ENCODE measurements at regions not wholly inside any gene's neighbourhood (a gene's known extent, or its start where the extent isn't known, plus 50 kb on each side); places are given as distances from the start of the nearest gene placed in this dataset.
A peak's percentile ranks its signal among the peaks of the same experiment; 100 is the strongest.
"Not testable (repeated sequence)": the region's sequence is repeated elsewhere in the genome, so short reads cannot be mapped to it uniquely, and the experiment has no call there.

DNA sequence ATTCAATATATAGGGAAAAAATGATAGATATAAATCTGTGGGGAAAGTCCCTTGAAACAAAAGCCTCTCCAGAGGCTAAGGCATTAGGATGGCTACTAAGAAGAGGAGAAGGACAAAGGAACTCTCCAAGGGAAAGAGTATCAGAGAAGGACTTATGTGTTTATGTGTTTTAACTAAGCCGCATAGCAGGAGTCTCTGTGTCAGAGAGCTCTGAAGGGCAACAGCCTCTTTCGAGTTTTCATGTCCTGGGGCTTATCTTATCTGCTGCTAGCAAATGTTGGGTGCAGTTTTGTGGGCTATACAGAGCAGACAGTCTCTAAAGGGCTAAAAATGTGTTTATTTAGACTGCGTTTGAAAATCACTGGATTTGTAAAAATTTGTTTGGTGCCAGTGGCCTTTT lies 1145.6 kb upstream of the DIAPH2 start:
- DNase-seq: no peak
- intact Hi-C loops (cut with DNase I): no loop called here

DNA sequence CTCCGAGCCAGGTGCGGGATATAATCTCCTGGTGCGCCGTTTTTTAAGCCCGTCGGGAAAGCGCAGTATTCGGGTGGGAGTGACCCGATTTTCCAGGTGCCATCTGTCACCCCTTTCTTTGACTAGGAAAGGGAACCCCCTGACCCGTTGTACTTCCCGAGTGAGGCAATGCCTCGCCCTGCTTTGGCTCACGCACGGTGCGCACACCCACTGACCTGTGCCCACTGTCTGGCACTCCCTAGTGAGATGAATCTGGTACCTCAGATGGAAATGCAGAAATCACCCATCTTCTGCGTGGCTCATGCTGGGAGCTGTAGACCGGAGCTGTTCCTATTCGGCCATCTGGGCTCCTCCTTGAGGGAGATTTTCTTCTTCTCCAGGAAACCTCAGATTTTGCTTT lies 1135.1 kb upstream of the DIAPH2 start:
- DNase-seq; intact Hi-C loops (cut with DNase I): not testable (repeated sequence)

DNA sequence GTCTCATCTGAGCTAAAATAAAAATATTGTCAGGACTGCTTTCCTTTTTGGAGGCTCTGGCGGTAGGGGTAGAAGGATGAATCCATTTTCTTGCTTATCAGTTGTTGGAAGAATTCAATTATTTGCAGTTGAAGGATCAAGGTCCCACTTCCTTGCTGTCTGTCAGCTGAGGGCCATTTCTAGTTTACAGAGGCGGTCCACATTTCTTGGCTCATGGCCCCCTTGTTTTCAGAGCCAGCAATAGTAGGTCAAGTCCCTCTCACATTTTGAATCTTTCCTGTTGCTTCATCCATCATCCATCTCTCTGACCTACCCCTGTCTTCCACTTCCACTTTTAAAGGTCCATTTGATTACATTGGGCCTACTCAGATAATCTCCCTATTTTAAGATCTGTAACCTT lies 1099.3 kb upstream of the DIAPH2 start:
- no peak for DNase-seq
- intact Hi-C loops (cut with DNase I): no loop called here

DNA sequence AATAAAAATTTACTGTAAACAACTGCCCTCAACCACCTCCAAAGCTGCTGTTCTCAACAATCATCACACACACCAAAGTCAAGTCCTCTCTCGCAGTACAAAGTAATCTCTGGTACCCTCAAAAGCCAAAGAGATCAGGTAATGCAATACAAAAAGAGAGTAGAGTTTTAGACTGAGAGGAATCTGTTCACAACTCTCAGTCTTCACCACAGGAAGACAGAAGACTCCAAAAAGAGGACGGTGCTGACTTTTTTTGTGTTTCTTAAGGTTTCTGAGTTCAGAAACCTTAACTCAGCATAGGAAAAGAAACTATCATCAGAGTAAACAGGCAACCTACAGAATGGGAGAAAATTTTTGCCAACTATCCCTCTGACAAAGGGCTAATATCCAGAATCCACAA lies 1072.3 kb upstream of the DIAPH2 start:
- intact Hi-C loops (cut with DNase I): no loop called here
- no peak for DNase-seq

DNA sequence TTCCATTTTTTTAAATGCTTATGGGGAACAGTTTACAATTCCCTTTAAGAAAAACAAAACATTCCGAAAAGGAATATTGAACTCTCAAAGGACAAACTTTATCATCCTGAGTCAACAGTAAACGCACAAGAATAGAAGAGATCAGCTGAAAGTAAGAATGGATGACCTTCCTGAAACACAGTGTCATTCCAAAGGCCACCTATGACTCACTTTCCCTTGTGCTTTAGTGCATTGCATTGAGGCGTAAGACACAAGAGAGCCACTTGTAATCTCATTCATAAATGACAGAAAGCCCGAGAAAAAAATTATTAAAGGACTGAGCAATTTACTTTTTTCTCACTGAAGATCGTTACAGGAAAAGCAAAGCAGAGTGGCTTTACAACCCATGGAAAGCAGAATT lies 1062.4 kb upstream of the DIAPH2 start:
- intact Hi-C loops (cut with DNase I): no loop called here
- DNase-seq: no peak

DNA sequence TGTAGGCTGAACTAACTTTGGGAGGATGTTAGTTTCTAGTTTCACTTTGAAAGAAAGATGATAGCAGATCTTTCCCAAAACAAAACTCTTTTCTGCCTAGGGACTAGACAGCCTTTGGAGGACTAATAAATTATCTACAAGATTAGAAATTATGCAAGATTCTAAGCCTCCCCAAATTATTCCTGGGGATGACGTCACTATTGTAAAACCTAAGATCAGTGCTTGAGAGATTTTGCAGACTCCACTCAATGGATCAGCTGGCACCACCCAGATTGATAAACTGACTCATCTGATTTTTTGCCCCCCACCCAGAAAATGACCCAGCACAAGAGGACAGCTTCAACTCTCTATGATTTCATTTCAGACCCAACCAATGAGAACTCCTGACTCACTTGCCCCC lies 1057.9 kb upstream of the DIAPH2 start:
- no peak for DNase-seq
- intact Hi-C loops (cut with DNase I): no loop called here

DNA sequence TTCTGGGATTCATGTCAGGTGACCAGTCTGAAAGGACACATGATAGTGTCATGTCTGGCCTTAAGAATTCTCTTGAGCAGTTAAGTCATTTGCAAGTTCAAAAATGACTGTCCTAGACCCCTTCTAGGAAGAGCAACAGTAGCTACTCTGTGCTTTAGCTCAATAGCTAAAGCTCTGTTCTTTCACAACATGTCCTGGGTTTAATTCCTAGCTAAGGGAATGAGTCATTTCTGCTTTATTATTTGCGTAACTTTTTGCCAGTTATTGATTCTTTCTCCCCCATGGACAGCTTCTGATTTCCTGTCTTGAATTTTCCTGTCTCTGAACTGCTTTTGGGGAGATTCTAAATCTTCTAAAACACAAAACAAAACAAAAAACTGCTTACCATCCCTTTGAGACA lies 1055.8 kb upstream of the DIAPH2 start:
- no peak for DNase-seq
- intact Hi-C loops (cut with DNase I): no loop called here

DNA sequence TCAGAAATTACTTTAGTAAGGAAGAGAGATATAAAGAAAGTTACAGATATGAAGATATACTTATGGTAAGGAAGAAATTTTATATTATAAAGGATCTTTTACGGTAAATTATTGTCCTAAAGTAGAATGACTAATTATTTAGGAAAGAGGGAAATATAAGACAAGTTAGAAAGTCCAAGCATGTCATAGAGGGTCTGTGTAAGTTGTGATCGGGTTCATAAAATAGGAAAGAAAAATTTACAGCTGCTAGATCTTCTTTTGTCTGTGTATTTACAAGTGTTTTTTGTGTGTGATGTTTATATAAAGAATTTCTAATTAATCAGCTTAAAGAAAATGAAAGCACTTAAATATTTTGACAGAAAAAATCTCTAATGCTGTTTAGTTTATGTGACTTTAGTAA lies 1054.9 kb upstream of the DIAPH2 start:
- no peak for DNase-seq
- intact Hi-C loops (cut with DNase I): no loop called here

DNA sequence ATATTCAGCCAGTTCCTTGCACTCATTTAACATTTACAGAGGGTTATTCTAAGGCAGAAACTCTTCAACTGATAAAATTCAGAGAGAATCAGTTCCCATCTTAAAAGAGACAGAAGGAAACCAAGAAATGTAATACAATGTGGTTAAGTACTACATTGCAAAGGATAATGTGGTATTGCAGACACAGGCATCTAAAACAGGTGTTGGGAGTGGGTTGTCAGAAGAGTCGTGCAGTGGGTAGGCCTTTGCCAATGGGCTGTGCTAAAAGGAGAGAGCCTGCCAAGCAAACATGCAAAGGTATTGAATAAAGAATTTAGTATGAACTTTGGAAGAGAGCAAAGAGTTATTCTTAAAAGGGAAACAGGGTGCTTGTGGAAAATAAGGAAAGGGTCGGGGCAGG lies 1044.4 kb upstream of the DIAPH2 start:
- no peak for DNase-seq
- intact Hi-C loops (cut with DNase I): no loop called here

DNA sequence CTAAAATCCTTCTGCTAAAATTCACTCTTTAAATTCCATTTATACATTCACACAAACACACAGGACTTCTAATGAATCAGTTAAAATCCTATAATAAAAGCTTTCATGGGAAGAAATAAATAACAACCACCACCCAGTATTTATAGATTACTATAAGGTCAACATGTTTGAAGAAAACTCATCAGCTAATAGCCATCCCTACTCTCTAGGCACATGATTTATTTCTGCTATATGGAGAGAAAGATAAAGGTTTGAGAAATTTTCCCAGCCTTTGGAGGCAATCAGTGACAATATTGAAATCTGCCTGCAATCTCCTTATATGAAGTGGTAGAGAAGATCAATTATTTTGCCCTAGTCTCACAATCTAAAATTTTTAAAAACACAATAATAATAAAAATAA lies 1038.9 kb upstream of the DIAPH2 start:
- no peak for DNase-seq
- intact Hi-C loops (cut with DNase I): no loop called here

DNA sequence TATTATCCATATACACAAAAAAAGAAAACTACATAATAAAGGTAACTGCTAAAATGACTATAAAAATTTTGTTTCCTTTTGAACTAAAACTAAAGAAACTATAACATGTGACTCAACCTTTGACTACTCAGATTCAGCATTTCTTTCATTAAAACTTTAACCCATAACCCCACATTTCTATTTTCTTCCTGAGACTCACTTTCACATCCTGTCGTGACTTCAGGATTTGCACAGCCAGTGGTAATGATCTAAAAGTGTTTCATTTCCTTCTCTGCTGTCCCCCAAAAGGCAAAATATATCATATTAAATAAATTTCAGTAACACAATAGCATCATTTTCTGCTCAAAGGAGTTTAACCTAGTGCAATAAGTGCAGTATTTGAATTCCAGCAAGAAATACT lies 1022.4 kb upstream of the DIAPH2 start:
- intact Hi-C loops (cut with DNase I): no loop called here
- DNase-seq: no peak

DNA sequence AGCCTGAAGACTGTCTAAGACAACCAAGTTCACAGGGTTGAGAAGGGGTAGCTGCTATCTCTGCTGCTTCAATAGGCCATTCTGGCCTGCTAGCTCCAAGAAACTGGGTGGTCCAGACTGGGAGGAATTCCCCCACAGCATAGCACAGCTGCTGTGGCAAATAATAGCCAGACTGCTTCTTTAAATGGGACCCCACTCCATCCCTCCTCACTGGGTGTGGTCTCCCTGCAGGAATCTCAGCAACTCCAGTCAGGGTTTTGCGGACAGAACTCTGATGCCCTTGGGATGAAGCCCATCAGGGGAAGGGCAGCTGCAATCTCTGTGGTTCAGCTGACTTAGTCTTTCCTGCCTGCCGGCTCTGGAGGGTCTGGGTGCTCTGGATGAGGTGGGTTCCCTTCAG lies 1018.6 kb upstream of the DIAPH2 start:
- intact Hi-C loops (cut with DNase I): no loop called here
- no peak for DNase-seq

DNA sequence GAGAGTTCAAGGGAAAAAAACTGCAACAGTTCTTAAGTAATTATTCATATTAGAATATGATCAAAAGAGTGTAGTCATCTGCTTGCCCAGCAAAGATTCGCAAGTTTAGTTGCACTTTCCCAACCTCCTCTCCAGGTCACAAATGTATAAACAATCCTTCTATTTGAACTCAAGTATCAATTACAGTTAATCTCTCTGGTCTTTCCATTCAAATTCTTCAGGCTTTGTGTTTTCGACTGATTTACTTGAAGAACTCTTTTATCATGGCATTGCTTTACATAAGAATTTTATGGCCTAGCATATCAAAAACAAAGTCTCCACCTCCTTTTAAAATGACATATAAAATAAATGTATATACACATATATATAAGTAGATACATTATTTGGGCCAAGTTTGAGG lies 1009.6 kb upstream of the DIAPH2 start:
- intact Hi-C loops (cut with DNase I): no loop called here
- no peak for DNase-seq

DNA sequence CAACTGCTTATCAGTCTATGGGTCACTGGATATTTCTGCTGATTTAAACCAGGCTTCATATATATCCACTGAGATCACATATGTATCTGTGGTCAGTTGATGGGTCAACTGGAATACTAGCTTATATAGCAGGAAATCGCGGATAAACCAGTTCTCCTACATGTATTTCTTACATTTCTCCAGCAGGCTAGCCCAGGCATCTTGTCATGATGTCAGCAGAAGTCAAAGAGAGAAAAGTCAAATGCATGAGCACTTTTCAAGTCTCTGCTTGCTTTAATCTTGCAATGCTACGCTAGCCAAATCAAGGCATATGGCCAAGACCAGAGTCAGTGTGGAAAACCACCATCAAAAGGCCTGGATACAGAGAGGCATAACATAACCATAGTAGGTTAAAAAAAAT lies 1008.8 kb upstream of the DIAPH2 start:
- intact Hi-C loops (cut with DNase I): no loop called here
- no peak for DNase-seq

DNA sequence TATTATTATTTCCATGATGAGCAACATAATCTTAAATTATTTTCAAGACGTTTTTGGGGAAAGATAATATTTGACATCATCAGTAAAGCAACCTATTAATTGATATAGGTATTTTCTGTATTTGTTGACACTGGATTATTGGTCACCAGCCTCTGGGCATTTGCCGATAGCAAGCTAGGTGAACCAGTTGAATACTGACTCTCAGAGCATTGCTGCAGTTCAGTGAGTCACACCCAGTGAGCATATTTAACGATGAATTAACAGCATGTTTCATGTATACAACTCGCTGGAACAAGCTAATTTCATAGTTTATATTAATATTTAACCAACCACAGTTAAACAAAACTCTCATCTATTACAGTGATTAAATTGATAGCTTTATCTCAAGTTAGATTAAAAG lies 1006.0 kb upstream of the DIAPH2 start:
- intact Hi-C loops (cut with DNase I): no loop called here

DNA sequence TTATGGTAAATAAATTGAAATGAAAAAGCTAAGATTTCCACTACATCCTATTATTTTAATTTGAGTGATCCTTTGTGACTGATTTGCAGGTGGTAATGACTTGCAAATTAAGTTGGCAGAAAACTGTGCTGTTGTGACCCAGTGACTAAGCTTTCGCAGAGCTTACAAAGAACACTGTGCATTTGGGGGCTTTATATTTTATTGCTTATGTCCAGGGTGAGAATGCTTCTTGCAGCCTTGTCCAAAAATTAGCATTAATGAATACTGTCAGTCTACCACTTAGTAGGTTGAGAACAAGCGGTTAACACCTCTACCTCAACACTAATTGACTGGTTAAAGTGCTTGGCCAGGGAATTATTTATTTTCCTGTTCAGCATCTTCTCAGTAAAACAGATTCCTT lies 991.3 kb upstream of the DIAPH2 start:
- DNase-seq: no peak
- intact Hi-C loops (cut with DNase I): no loop called here

More for the DNA sequence above, 1006.0 kb upstream of the DIAPH2 start:
- no peak for DNase-seq

DNA sequence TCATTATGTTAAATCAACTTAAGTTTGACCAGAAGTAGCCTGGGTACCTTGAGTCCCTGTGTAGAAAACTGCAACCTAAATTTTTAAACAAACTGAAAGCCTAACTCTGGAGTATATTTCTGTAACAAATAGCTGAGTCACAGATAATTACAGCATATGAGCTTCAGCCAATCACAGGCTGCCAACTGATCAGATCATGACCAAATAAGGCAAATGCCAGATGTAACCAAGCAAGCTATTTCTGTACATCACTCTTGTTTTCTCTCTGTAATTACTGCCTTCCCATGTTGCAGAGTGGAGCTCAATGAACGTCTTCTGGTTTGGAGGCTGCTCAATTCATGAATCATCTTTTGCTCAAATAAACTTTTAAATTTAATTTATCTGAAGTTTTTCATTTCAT lies 980.9 kb upstream of the DIAPH2 start:
- DNase-seq: no peak
- intact Hi-C loops (cut with DNase I): no loop called here

DNA sequence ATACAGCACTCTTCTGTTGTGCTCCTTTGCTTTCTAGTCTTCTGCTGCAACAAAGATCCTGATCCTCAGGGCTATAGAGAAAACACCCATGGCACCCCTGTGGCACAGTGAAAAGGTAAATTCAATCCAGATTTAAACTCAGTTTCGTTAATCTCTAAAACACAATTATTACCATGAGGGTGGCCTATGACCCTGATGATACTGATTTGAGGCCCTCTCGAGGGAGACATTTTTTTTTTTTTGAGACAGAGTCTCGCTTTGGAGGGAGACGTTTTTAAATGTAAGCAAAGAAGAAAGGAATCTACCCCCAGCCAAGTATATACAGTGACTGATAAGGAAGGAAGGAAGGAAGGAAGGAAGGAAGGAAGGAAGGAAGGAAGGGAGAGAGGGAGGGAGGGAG lies 967.8 kb upstream of the DIAPH2 start:
- intact Hi-C loops (cut with DNase I): no loop called here
- no peak for DNase-seq

DNA sequence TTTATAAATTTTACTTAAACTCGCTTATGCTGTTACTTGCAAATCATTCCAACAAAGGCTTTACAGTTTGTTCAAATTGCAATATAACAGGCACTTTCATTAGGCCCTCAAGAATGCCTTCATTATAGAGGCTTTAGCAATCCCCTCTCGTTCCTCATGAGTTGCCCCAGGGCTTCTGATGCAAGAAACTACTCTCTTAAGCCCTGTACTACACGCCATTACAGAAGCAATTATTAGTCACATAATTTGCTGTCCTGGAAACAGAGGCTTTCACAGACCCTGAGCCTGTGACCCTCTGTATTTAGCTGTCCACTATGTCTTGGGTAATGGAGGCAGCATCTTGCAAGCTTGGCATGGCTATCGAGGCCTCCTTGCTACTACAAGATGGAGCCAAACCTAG lies 965.9 kb upstream of the DIAPH2 start:
- intact Hi-C loops (cut with DNase I): no loop called here

DNA sequence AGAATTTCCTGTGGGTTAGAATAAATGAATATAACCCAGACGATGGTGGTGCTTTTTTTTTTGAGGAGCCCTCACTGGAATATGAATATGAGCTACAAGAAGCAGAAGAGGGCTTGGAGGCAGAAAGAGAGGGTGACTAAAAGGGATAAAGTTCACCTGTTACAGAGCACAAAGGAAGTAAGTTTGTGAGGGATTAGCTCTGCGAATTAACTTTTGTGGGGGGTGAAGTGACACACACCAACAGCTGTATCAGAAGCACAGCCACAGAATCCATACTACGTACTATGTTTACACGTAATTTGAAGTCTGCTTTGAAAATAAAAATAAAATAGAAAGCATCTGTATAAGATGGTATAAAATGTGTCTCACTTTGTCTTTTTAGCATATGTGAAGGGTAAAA lies 963.6 kb upstream of the DIAPH2 start:
- no peak for DNase-seq
- intact Hi-C loops (cut with DNase I): no loop called here

More for the DNA sequence above, 965.9 kb upstream of the DIAPH2 start:
- no peak for DNase-seq

DNA sequence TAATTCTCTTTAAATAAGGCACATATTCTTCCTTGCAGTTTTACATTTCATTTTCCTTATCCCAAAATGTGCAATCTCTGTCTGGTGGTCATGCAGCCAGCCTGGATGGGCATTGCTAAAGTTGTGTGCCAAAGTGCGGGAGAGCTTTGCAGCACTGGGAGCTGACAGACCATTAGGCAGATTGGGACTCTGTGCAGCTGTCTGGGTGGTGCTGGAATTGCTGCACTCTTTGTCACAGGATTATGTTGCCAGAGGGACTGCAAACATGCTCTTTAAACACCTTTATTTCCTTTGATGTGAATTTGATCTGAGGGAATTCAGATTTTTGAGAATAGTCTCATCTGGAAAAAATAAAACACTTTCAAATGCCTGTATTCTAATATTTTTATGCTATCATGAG lies 956.2 kb upstream of the DIAPH2 start:
- intact Hi-C loops (cut with DNase I): no loop called here
- peak in 1 of 42 donors; percentile 7 for DNase-seq

DNA sequence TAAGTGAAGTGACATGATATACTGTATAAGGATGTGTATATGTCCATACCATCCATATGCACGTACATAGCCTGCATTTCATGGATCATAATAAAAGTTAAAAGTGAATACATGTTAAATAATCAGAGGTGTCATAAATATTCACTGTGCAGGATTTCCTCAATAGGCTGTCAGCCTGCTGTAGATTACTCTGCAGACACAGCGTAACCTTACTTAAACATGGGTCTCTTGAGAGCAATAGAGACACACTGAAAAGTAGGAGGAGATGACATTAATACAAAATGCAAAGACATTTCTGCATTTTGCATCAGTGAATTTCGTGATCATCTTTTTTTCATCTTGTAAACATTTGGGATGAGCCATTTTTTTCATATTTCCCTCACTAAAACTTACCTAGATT lies 955.2 kb upstream of the DIAPH2 start:
- no peak for DNase-seq
- intact Hi-C loops (cut with DNase I): no loop called here

DNA sequence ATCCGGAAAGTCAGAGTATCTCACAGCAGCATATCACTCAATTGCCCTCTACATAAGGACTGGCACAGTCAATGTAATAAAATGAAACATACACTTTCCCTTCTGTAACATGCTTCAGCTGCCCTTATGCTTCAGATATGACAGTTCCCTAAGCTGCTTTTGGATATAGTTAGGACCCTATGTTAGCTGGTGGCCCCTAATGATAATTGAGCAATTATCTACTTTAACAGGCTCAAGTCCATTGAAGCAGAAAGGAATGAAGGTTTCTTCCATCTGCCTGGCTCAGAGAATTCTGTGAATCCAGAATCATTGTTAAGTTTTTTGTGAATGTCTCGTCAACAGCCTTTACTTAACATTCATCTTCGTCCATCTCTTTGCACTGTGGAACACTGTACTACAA lies 951.2 kb upstream of the DIAPH2 start:
- no peak for DNase-seq
- intact Hi-C loops (cut with DNase I): no loop called here

Measured in head of caudate nucleus (tissue), 42 donors.